K562 (cell line): ENCODE measurements at regions not wholly inside any gene's neighbourhood (a gene's known extent, or its start where the extent isn't known, plus 50 kb on each side); places are given as distances from the start of the nearest gene placed in this dataset.
"Not testable (repeated sequence)": the region's sequence is repeated elsewhere in the genome, so short reads cannot be mapped to it uniquely, and the experiment has no call there.

Experiments used
- ATAC-seq: fragments of 200-7000 bp; cut with Tn5 transposase; 3 replicates; pipeline ENCODE4 v1.9.1; 2020; ENCODE audit warnings: moderate library complexity
- BruUV-seq: library from RNA; stranded (reverse); fragments of 400-500 nt; replicated peaks from 2 replicates; lab custom pipeline; 2021; lab: Mats Ljungman, UMichigan
- CTCF ChIA-PET: fragments of 300-600 bp; formaldehyde crosslinking; extraction: SDS; loops from one replicate; lab custom pipeline; 2021; ENCODE audit warnings: low intra/inter-chr PET ratio; lab: Yijun Ruan, JAX
- POLR2A ChIA-PET: fragments of 300-600, 350-650 bp; sonication (Branson Sonifier 250); formaldehyde crosslinking; extraction: SDS; loops from one replicate; lab custom pipeline; 2021; ENCODE audit warnings: antibody characterized with exemption, inconsistent platforms; lab: Yijun Ruan, JAX
- DNase-seq, 4 experiments: peaks; one replicate each; pipeline versions ENCODE4 v3.0.0 to v3.0.0-alpha.2; 2011 to 2018; ENCODE audit warnings: low spot score in 3 of 4, mixed read lengths in 3 of 4; ENCODE audit errors: extremely low read depth in 1 of 4
- FAIRE-seq: peaks from 2 replicates; lab custom pipeline; 2011; peaks lifted over from hg19 to GRCh38; lab: Jason Lieb, UNC
- H2AFZ ChIP-seq: 2 replicates; pipeline ENCODE4 v1.6.0; 2011; ENCODE audit warnings: low read depth, low read length, control low read depth, inconsistent platforms
- H3K27ac ChIP-seq: fragments of 200-600 bp; 3 replicates; pipeline ENCODE4 v1.8.0; 2011; ENCODE audit warnings: low read depth, mild to moderate bottlenecking, control low read depth, inconsistent platforms, low read length, moderate library complexity, mixed read lengths; ENCODE audit errors: extremely low read depth
- H3K27me3 ChIP-seq, 2 experiments: fragments of 300-600 bp in 1 of 2; 2 replicates in 1 of 2; 3 replicates in 1 of 2; pipeline versions ENCODE4 v1.6.0 to v1.8.0; 2011; ENCODE audit warnings: inconsistent platforms in 2 of 2, low read length in 2 of 2, mild to moderate bottlenecking in 1 of 2, mixed read lengths in 1 of 2, moderate library complexity in 1 of 2; ENCODE audit not compliant: control insufficient read depth in 2 of 2, insufficient read depth in 2 of 2
- H3K36me3 ChIP-seq: fragments of 300-600 bp; 3 replicates; pipeline ENCODE4 v1.8.0; 2011; ENCODE audit warnings: mild to moderate bottlenecking, low read length, inconsistent platforms; ENCODE audit not compliant: control insufficient read depth, insufficient read depth
- H3K4me1 ChIP-seq, 2 experiments: fragments of 200-600 bp in 1 of 2; replicated peaks in 1 of 2; 2 replicates in 1 of 2; 3 replicates in 1 of 2; pipeline versions ENCODE4 v1.5.1 to v1.8.0; 2011; ENCODE audit warnings: inconsistent platforms in 2 of 2, low read length in 2 of 2, mild to moderate bottlenecking in 1 of 2, mixed read lengths in 1 of 2, moderate library complexity in 1 of 2; ENCODE audit not compliant: control insufficient read depth in 2 of 2, insufficient read depth in 2 of 2
- H3K4me2 ChIP-seq: 2 replicates; pipeline ENCODE4 v1.6.1; 2011; ENCODE audit warnings: low read length, control low read depth, inconsistent platforms, mixed read lengths; ENCODE audit not compliant: insufficient read depth
- H3K4me3 ChIP-seq: fragments of 200-600 bp; sonication (generic), shearing (Covaris generic); 2 replicates; pipeline ENCODE4 v1.5.1; 2016; ENCODE audit warnings: control low read depth, inconsistent platforms
- H3K79me2 ChIP-seq: fragments of 200-600 bp; 3 replicates; pipeline ENCODE4 v1.8.0; 2011; ENCODE audit warnings: low read length, inconsistent platforms; ENCODE audit not compliant: control insufficient read depth, insufficient read depth
- H3K9ac ChIP-seq, 2 experiments: 2 replicates each; pipeline versions ENCODE4 v1.6.0 to v1.6.1; 2011; ENCODE audit warnings: low read depth in 2 of 2, low read length in 2 of 2, control low read depth in 1 of 2, inconsistent platforms in 1 of 2, mild to moderate bottlenecking in 1 of 2, mixed read lengths in 1 of 2; ENCODE audit not compliant: insufficient read depth in 1 of 2
- H3K9me1 ChIP-seq: one replicate; pipeline ENCODE4 v1.6.0; 2011; ENCODE audit warnings: inconsistent platforms, mild to moderate bottlenecking, low read length, moderate library complexity; ENCODE audit not compliant: control insufficient read depth, insufficient read depth
- H3K9me3 ChIP-seq: replicated peaks from 2 replicates; pipeline ENCODE4 v1.5.1; 2011; ENCODE audit warnings: low read depth, low read length, inconsistent platforms; ENCODE audit not compliant: control insufficient read depth, insufficient read depth
- H4K20me1 ChIP-seq: replicated peaks from 2 replicates; pipeline ENCODE4 v1.6.1; 2011; ENCODE audit warnings: low read length, inconsistent platforms, mixed read lengths; ENCODE audit not compliant: control insufficient read depth, insufficient read depth
- WGBS: fragments of 100-300 bp; shearing (Covaris generic); methylation state at CpG from one replicate; pipeline ENCODE4 v1.1.6; 2016; ENCODE audit warnings: low coverage, mixed read lengths; ENCODE audit not compliant: insufficient coverage; ENCODE audit errors: missing lambda C conversion rate; 5-methylcytosine and 5-hydroxymethylcytosine counted together
- in situ Hi-C: fragments of 300-500 bp; cut with MboI; formaldehyde crosslinking; loops from 4 replicates; pipeline ENCODE4 v1.15.0; 2018; ENCODE audit warnings: inconsistent platforms, mixed read lengths
- intact Hi-C: fragments of 100-400 bp; cut with micrococcal nuclease; formaldehyde crosslinking; loops from 2 replicates; pipeline ENCODE4 v1.14.2; 2022

- CTCF ChIA-PET, BruUV-seq: not testable (repeated sequence)
- WGBS, result 96% methylated on average over 4 of the region's 6 CpGs
Observed at GRCh38 chr9:65392611-65393010, 107.6 kb upstream of the FOXD4L5 start.

DNA sequence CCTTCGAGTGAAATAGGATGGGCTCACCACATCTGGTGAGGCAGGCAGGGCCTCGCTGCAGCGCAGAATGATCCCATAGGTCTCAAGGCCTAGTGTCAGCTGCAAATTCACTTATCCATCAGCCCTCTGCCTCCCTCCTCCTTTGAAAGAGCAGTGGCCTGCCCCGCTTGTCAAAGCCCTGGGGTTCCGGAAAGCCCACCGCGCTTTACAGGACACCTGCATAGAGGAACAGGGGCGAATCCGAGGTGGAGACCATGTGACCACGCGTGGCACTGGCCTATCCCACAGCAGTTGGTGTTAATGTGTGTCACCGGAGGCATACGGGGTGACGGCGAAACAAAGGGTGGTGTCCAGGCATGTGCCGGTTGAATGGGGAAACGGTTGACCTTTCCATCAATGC lies 104.7 kb upstream of the FOXD4L5 start:
- H3K4me2 ChIP-seq, H3K27me3 ChIP-seq, H3K9me3 ChIP-seq, FAIRE-seq, DNase-seq, POLR2A ChIA-PET, CTCF ChIA-PET, H2AFZ ChIP-seq, intact Hi-C loops, H3K9ac ChIP-seq, H3K4me3 ChIP-seq, H4K20me1 ChIP-seq, ATAC-seq, in situ Hi-C loops, H3K9me1 ChIP-seq, H3K36me3 ChIP-seq, H3K27ac ChIP-seq, BruUV-seq: not testable (repeated sequence)
- peaks cover 26% of the 10 kb centered on the region for H3K79me2 ChIP-seq
- 72% methylated on average over 6 of the region's 17 CpGs for WGBS
- H3K4me1 ChIP-seq, result peaks cover 0 to 15% of the 10 kb centered on the region in 2 experiments; a peak in 2 of 5 replicates

More at GRCh38 chr9:65392611-65393010, 107.6 kb upstream of the FOXD4L5 start:
- H3K4me1 ChIP-seq, H3K4me2 ChIP-seq, POLR2A ChIA-PET, H4K20me1 ChIP-seq, H3K9me3 ChIP-seq, H2AFZ ChIP-seq, H3K9ac ChIP-seq, intact Hi-C loops, H3K9me1 ChIP-seq, in situ Hi-C loops, H3K4me3 ChIP-seq, H3K27ac ChIP-seq, H3K36me3 ChIP-seq, H3K27me3 ChIP-seq, DNase-seq, ATAC-seq, H3K79me2 ChIP-seq, FAIRE-seq: not testable (repeated sequence)

GRCh38 chr9:65389216-65389615 lies 104.2 kb upstream of the FOXD4L5 start:
- POLR2A ChIA-PET, H2AFZ ChIP-seq, H3K27me3 ChIP-seq, H3K4me2 ChIP-seq, H3K27ac ChIP-seq, H3K36me3 ChIP-seq, H3K9me1 ChIP-seq, H3K9me3 ChIP-seq, H3K9ac ChIP-seq, DNase-seq, ATAC-seq, intact Hi-C loops, in situ Hi-C loops, CTCF ChIA-PET, H3K4me3 ChIP-seq, H4K20me1 ChIP-seq, FAIRE-seq, BruUV-seq: not testable (repeated sequence)
- Histone ChIP-seq H3K4me1 (peaks cover 0 to 17% of the 10 kb centered on the region in 2 experiments; a peak in 2 of 5 replicates), H3K79me2 (peaks cover 27% of the 10 kb centered on the region)
- WGBS, result 93% methylated on average over 3 of the region's 28 CpGs
